ENCODE measurements at regions not wholly inside any gene's neighbourhood (a gene's known extent, or its start where the extent isn't known, plus 50 kb on each side); places are given as distances from the start of the nearest gene placed in this dataset.

- H3K9me2 ChIP-seq (replicated peaks; ENCODE audit: low read length), result no peaks in the 10 kb centered on the region
- no peaks in the 10 kb centered on the region for H3K79me2 ChIP-seq (ENCODE audit: low read length)
- no peak overlapping the region for H3K4me2 ChIP-seq (ENCODE audit: low read length)
- no TSS peak for BruUV-seq (replicated peaks)
- H3K4me1 ChIP-seq (ENCODE audit: insufficient read depth, low read length), result no peaks in the 10 kb centered on the region
- no peaks in the 10 kb centered on the region for H4K20me1 ChIP-seq (ENCODE audit: low read length)
- no peaks in the 10 kb centered on the region for H3F3A ChIP-seq (ENCODE audit: low read length, unreplicated experiment)
- POLR2A ChIA-PET (ENCODE audit: unreplicated experiment), result no interaction called here
- H2AFZ ChIP-seq (ENCODE audit: low read length), result no peak overlapping the region
- peaks cover 59% of the 10 kb centered on the region for H3K27me3 ChIP-seq (ENCODE audit: low read length)
- no peaks in the 10 kb centered on the region for H3K36me3 ChIP-seq (ENCODE audit: low read depth, low read length)
- no peak overlapping the region for H3K4me3 ChIP-seq (ENCODE audit: low read length)
- CTCF ChIA-PET, result no interaction called here
- intact Hi-C loops (cut with micrococcal nuclease), result no loop called here
- ATAC-seq, result no peak
- H3K9me3 ChIP-seq (ENCODE audit: low read length), result no peaks in the 10 kb centered on the region
- no peak overlapping the region for H3K27ac ChIP-seq (ENCODE audit: low read length)
- no peak overlapping the region for H3K9ac ChIP-seq (ENCODE audit: low read length)
- TF ChIP-seq EZH2phosphoT487 (IDR thresholded peaks at IDR 0.05; ENCODE audit: borderline replicate concordance, low read length) (no peak), EZH2 (IDR thresholded peaks at IDR 0.05; ENCODE audit: low read length, unreplicated experiment) (no peak)
- TF ChIP-seq, protein P1, sequence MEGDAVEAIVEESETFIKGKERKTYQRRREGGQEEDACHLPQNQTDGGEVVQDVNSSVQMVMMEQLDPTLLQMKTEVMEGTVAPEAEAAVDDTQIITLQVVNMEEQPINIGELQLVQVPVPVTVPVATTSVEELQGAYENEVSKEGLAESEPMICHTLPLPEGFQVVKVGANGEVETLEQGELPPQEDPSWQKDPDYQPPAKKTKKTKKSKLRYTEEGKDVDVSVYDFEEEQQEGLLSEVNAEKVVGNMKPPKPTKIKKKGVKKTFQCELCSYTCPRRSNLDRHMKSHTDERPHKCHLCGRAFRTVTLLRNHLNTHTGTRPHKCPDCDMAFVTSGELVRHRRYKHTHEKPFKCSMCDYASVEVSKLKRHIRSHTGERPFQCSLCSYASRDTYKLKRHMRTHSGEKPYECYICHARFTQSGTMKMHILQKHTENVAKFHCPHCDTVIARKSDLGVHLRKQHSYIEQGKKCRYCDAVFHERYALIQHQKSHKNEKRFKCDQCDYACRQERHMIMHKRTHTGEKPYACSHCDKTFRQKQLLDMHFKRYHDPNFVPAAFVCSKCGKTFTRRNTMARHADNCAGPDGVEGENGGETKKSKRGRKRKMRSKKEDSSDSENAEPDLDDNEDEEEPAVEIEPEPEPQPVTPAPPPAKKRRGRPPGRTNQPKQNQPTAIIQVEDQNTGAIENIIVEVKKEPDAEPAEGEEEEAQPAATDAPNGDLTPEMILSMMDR (conservative IDR thresholded peaks at IDR 0.05; ENCODE audit: low read depth, low read length), result no peak
- no peak for DNase-seq
Measured at GRCh38 chr4:1523907-1524636, 117.8 kb upstream of the NKX1-1 start.

DNA sequence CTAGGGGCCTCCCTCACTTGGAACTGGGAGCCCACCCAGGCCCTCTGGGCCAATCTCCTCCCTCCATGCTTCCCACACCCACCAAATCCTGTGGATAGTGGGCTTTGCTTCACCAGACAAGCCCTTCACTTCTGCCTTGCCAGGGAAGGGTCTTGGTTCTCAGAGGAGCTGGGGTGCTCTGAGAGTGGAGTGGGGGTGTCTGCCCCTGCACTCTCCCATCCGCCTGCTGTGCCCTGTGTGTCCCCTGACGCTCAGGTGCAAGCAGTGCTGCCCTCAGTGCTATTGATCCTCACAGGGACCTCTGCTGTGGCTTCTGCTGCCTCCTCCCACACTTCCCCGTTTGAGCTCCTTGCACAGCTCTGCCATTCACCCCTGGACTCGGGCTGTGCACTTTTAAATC lies 117.3 kb upstream of the NKX1-1 start:
- Histone ChIP-seq H3K36me3 (ENCODE audit: low read depth, low read length) (no peaks in the 10 kb centered on the region), H3K4me3 (ENCODE audit: low read length) (no peak overlapping the region), H3K27ac (ENCODE audit: low read length) (no peak overlapping the region), H4K20me1 (ENCODE audit: low read length) (no peaks in the 10 kb centered on the region), H2AFZ (ENCODE audit: low read length) (no peak overlapping the region), H3F3A (ENCODE audit: low read length, unreplicated experiment) (no peaks in the 10 kb centered on the region), H3K4me1 (ENCODE audit: insufficient read depth, low read length) (no peaks in the 10 kb centered on the region), H3K4me2 (ENCODE audit: low read length) (no peak overlapping the region), H3K79me2 (ENCODE audit: low read length) (no peaks in the 10 kb centered on the region), H3K9me2 (replicated peaks; ENCODE audit: low read length) (no peaks in the 10 kb centered on the region), H3K27me3 (ENCODE audit: low read length) (peaks cover 53% of the 10 kb centered on the region), H3K9me3 (ENCODE audit: low read length) (no peaks in the 10 kb centered on the region), H3K9ac (ENCODE audit: low read length) (no peak overlapping the region)
- ChIA-PET CTCF (no interaction called here), POLR2A (ENCODE audit: unreplicated experiment) (no interaction called here)
- no TSS peak for BruUV-seq (replicated peaks)
- intact Hi-C loops (cut with micrococcal nuclease), result no loop called here
- ATAC-seq (no peak), DNase-seq (no peak)
- TF ChIP-seq EZH2phosphoT487 (IDR thresholded peaks at IDR 0.05; ENCODE audit: borderline replicate concordance, low read length) (no peak), EZH2 (IDR thresholded peaks at IDR 0.05; ENCODE audit: low read length, unreplicated experiment) (no peak)
- TF ChIP-seq, protein P1 (conservative IDR thresholded peaks at IDR 0.05; ENCODE audit: low read depth, low read length), result no peak

DNA sequence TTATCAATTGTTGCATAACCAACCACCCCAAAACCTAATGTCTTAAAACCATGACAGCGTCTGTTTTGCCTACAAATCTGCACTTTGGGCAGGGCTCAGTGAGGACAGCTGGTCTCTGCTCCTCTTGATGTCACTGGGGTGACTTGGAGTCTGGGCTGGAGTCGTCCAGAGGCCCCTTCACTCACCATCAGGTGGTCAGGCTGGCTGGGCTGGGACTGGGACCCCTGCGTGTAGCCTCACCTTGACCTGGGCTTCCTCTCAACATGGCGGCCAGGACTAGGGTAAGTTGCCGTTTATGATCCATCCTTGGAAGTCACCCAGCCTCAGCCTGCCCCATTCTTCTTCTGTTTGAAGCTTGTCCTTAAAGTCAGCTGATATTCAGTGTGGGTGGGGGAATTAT lies 116.8 kb upstream of the NKX1-1 start:
- Histone ChIP-seq H3K36me3 (ENCODE audit: low read depth, low read length) (no peaks in the 10 kb centered on the region), H3K9me3 (ENCODE audit: low read length) (no peaks in the 10 kb centered on the region), H3K4me1 (ENCODE audit: insufficient read depth, low read length) (no peaks in the 10 kb centered on the region), H3K27me3 (ENCODE audit: low read length) (peaks cover 49% of the 10 kb centered on the region), H3K27ac (ENCODE audit: low read length) (no peak overlapping the region), H3K4me2 (ENCODE audit: low read length) (no peak overlapping the region), H4K20me1 (ENCODE audit: low read length) (no peaks in the 10 kb centered on the region), H3K9me2 (replicated peaks; ENCODE audit: low read length) (no peaks in the 10 kb centered on the region), H2AFZ (ENCODE audit: low read length) (no peak overlapping the region), H3K9ac (ENCODE audit: low read length) (no peak overlapping the region), H3K79me2 (ENCODE audit: low read length) (no peaks in the 10 kb centered on the region), H3F3A (ENCODE audit: low read length, unreplicated experiment) (no peaks in the 10 kb centered on the region), H3K4me3 (ENCODE audit: low read length) (no peak overlapping the region)
- no peak for DNase-seq
- CTCF ChIA-PET, result no interaction called here
- TF ChIP-seq, protein P1 (conservative IDR thresholded peaks at IDR 0.05; ENCODE audit: low read depth, low read length), result no peak
- no peak for TF ChIP-seq EZH2phosphoT487 (IDR thresholded peaks at IDR 0.05; ENCODE audit: borderline replicate concordance, low read length)
- no peak for TF ChIP-seq EZH2 (IDR thresholded peaks at IDR 0.05; ENCODE audit: low read length, unreplicated experiment)
- no TSS peak for BruUV-seq (replicated peaks)
- POLR2A ChIA-PET (ENCODE audit: unreplicated experiment), result no interaction called here
- ATAC-seq, result no peak
- intact Hi-C loops (cut with micrococcal nuclease), result no loop called here

Measured in PC-3 (cell line).